CD4-positive, alpha-beta T cell (primary cell): ENCODE measurements at regions not wholly inside any gene's neighbourhood (a gene's known extent, or its start where the extent isn't known, plus 50 kb on each side); places are given as distances from the start of the nearest gene placed in this dataset.
A peak's percentile ranks its signal among the peaks of the same experiment; 100 is the strongest.

ENCODE experiments used
- ATAC-seq: fragments of 200-7000 bp; cut with Tn5 transposase; one replicate; pipeline ENCODE4 v1.10.0; 2022; ENCODE audit warnings: mild to moderate bottlenecking; ENCODE audit not compliant: poor library complexity
- CTCF ChIA-PET: fragments of 350-600 bp; sonication (Branson Sonifier 250); formaldehyde crosslinking; loops from one replicate; lab custom pipeline; 2021; ENCODE audit warnings: antibody characterized with exemption, inconsistent platforms; lab: Charles Lee
- POLR2A ChIA-PET: fragments of 350-600 bp; sonication (Branson Sonifier 250); formaldehyde crosslinking; loops from one replicate; lab custom pipeline; 2021; ENCODE audit warnings: antibody characterized with exemption, inconsistent platforms; lab: Charles Lee
- DNase-seq, 14 experiments: peaks; one replicate each; pipeline ENCODE4 v3.0.0-alpha.2; 2013 to 2020; ENCODE audit warnings: mixed read lengths in 2 of 14
- H3K27ac ChIP-seq, 2 donors: one replicate each; pipeline versions ENCODE4 v1.5.1 to v1.7.0; 2013; ENCODE audit warnings: low read length in 2 of 2, low read depth in 1 of 2, mild to moderate bottlenecking in 1 of 2
- H3K27me3 ChIP-seq, 2 experiments: 1 replicate in 1 of 2; 2 replicates in 1 of 2; pipeline versions ENCODE4 v1.6.1 to v1.7.0; 2013; ENCODE audit warnings: low read length in 2 of 2, control low read depth in 1 of 2, mild to moderate bottlenecking in 1 of 2, moderate library complexity in 1 of 2; ENCODE audit not compliant: insufficient read depth in 2 of 2, control insufficient read depth in 1 of 2
- H3K36me3 ChIP-seq: one replicate; pipeline ENCODE4 v1.6.1; 2013; ENCODE audit warnings: low read length, control low read depth; ENCODE audit not compliant: insufficient read depth
- H3K4me1 ChIP-seq: one replicate; pipeline ENCODE4 v1.6.1; 2013; ENCODE audit warnings: low read length, control low read depth; ENCODE audit not compliant: insufficient read depth
- H3K4me3 ChIP-seq: one replicate; pipeline ENCODE4 v1.5.1; 2013; ENCODE audit warnings: mild to moderate bottlenecking, low read length, moderate library complexity
- H3K9me3 ChIP-seq, 2 experiments: 1 replicate in 1 of 2; 2 replicates in 1 of 2; pipeline versions ENCODE4 v1.6.1 to v1.7.0; 2013; ENCODE audit warnings: low read length in 2 of 2, mild to moderate bottlenecking in 2 of 2, control low read depth in 1 of 2, moderate library complexity in 1 of 2; ENCODE audit not compliant: control insufficient read depth in 1 of 2, insufficient read depth in 1 of 2
- H3K27ac Mint-ChIP-seq: one replicate; pipeline ENCODE4 v1.8.0; 2020; ENCODE audit warnings: mixed read lengths
- H3K27me3 Mint-ChIP-seq: one replicate; pipeline ENCODE4 v1.8.0; 2021; ENCODE audit warnings: mixed read lengths
- H3K36me3 Mint-ChIP-seq: one replicate; pipeline ENCODE4 v1.8.0; 2021; ENCODE audit warnings: low read depth, mixed read lengths
- H3K4me1 Mint-ChIP-seq: one replicate; pipeline ENCODE4 v1.8.0; 2021; ENCODE audit warnings: low read depth, mixed read lengths
- H3K4me3 Mint-ChIP-seq: one replicate; pipeline ENCODE4 v1.8.0; 2020; ENCODE audit warnings: mild to moderate bottlenecking, mixed read lengths
- H3K9me3 Mint-ChIP-seq: one replicate; pipeline ENCODE4 v1.8.0; 2020; ENCODE audit warnings: mixed read lengths
- CTCF ChIP-seq: fragments of 200-600 bp; IDR thresholded peaks from one replicate; pipeline ENCODE4 v1.8.0; 2022; ENCODE audit warnings: antibody characterized with exemption, mild to moderate bottlenecking
- intact Hi-C, 2 experiments: fragments of 100-400 bp; cut with DNase I in 1 of 2; cut with micrococcal nuclease in 1 of 2; formaldehyde crosslinking; loops; one replicate each; pipeline versions ENCODE4 v1.15.1 to v1.9.0; 2023 to 2025; cut with DNase I, micrococcal nuclease

DNA sequence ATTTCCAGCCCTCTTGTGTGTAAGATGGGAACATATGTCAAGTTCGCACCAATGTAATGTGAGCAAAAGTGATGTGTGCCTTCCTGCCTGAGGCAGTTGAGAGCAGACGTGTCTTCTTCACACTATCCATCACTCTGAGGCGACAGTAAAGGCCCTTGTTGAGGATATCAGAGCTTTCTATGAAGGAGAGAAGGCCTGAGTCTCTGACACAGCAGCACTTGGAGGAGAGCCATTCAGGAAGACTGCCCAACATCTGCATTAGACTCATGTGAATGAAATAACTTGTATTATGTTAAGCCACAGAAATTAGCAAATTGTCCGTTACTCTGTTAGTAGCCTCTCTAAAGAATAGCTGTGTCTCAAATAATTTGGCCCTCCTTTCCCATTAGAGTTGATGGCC lies 108.8 kb upstream of the CCDC54 start:
- H3K27ac ChIP-seq, result no peak overlapping the region
- POLR2A ChIA-PET, result no interaction called here
- no peak overlapping the region for H3K4me3 ChIP-seq
- H3K27me3 Mint-ChIP-seq, result peaks cover 10% of the 10 kb centered on the region
- no peaks in the 10 kb centered on the region for H3K9me3 Mint-ChIP-seq
- no peak for DNase-seq
- ATAC-seq, result no peak
- no peak overlapping the region for H3K4me3 Mint-ChIP-seq
- H3K27ac Mint-ChIP-seq, result no peak overlapping the region
- H3K36me3 ChIP-seq, result no peaks in the 10 kb centered on the region
- no peaks in the 10 kb centered on the region for H3K4me1 Mint-ChIP-seq
- no peaks in the 10 kb centered on the region for H3K9me3 ChIP-seq
- H3K27me3 ChIP-seq, result no peaks in the 10 kb centered on the region
- H3K4me1 ChIP-seq, result no peaks in the 10 kb centered on the region
- CTCF ChIA-PET, result no interaction called here
- H3K36me3 Mint-ChIP-seq, result no peaks in the 10 kb centered on the region
- no peak for TF ChIP-seq CTCF
- intact Hi-C loops, result no loop called here

GRCh38 chr3:107269136-107269535 lies 108.1 kb upstream of the CCDC54 start:
- ChIA-PET CTCF (no interaction called here), POLR2A (no interaction called here)
- no peaks in the 10 kb centered on the region for H3K36me3 ChIP-seq
- Mint-ChIP-seq H3K9me3 (no peaks in the 10 kb centered on the region), H3K4me3 (no peak overlapping the region), H3K27ac (no peak overlapping the region), H3K4me1 (no peaks in the 10 kb centered on the region), H3K27me3 (peaks cover 16% of the 10 kb centered on the region), H3K36me3 (no peaks in the 10 kb centered on the region)
- TF ChIP-seq CTCF, result no peak
- DNase-seq (no peak), ATAC-seq (no peak)
- H3K27me3 ChIP-seq, result no peaks in the 10 kb centered on the region
- no peak overlapping the region for H3K4me3 ChIP-seq
- intact Hi-C loops, result no loop called here
- no peaks in the 10 kb centered on the region for H3K4me1 ChIP-seq
- no peak overlapping the region for H3K27ac ChIP-seq
- no peaks in the 10 kb centered on the region for H3K9me3 ChIP-seq

GRCh38 chr3:107271787-107272387 lies 105.4 kb upstream of the CCDC54 start:
- CTCF ChIA-PET, result interaction anchor here (1.0 kb wide), 1 partner anchor 149 kb away, joined by 4 read pairs; no protein-coding TSS in a partner anchor
- no peak overlapping the region for H3K27ac ChIP-seq
- no peaks in the 10 kb centered on the region for H3K9me3 ChIP-seq
- no peaks in the 10 kb centered on the region for H3K4me1 ChIP-seq
- H3K36me3 ChIP-seq, result no peaks in the 10 kb centered on the region
- Mint-ChIP-seq H3K9me3 (no peaks in the 10 kb centered on the region), H3K27me3 (peaks cover 22% of the 10 kb centered on the region), H3K4me1 (no peaks in the 10 kb centered on the region), H3K36me3 (no peaks in the 10 kb centered on the region), H3K4me3 (no peak overlapping the region), H3K27ac (no peak overlapping the region)
- H3K4me3 ChIP-seq, result no peak overlapping the region
- peak; percentile 76 for TF ChIP-seq CTCF
- ATAC-seq (no peak), DNase-seq (peak in 3 of 14 experiments; percentile 21 to 32 (median 30))
- POLR2A ChIA-PET, result no interaction called here
- intact Hi-C loops, result loop anchor here (5.0 to 10.0 kb wide), 4 partner anchors 150 to 273 kb away; no protein-coding TSS in a partner anchor
- peaks cover 0 to 5% of the 10 kb centered on the region in 2 experiments for H3K27me3 ChIP-seq
